GM20000 (cell line): ENCODE measurements at regions not wholly inside any gene's neighbourhood (a gene's known extent, or its start where the extent isn't known, plus 50 kb on each side); places are given as distances from the start of the nearest gene placed in this dataset.

ENCODE experiments used
- DNase-seq: peaks from one replicate; pipeline ENCODE4 v3.0.0; 2012; ENCODE audit warnings: low spot score
- CTCF ChIP-seq: IDR thresholded peaks from 2 replicates; pipeline ENCODE4 v1.5.1; 2012; ENCODE audit warnings: mild to moderate bottlenecking, control low read depth; ENCODE audit errors: extremely low read depth, missing control alignments

GRCh38 chr12:75888399-75888798, 143.2 kb downstream of the PHLDA1 start:
- DNase-seq, result no peak
- TF ChIP-seq CTCF, result no peak

GRCh38 chr12:75887979-75888378, 143.6 kb downstream of the PHLDA1 start:
- DNase-seq, result no peak
- no peak for TF ChIP-seq CTCF

- no peak for DNase-seq
- TF ChIP-seq CTCF, result no peak
These were observed 147.1 kb downstream of the PHLDA1 start for GRCh38 chr12:75884465-75884985.

- TF ChIP-seq CTCF, result no peak
- no peak for DNase-seq
These were observed 148.3 kb downstream of the PHLDA1 start for GRCh38 chr12:75883241-75883640.

- no peak for TF ChIP-seq CTCF
- DNase-seq, result no peak
These were observed 149.2 kb downstream of the PHLDA1 start for GRCh38 chr12:75882421-75882820.

- no peak for TF ChIP-seq CTCF
- DNase-seq, result no peak
These were observed 149.7 kb downstream of the PHLDA1 start for GRCh38 chr12:75881920-75882319.

GRCh38 chr12:75877763-75878621, 153.6 kb downstream of the PHLDA1 start:
- no peak for DNase-seq
- no peak for TF ChIP-seq CTCF
